A673 (cell line): ENCODE measurements at regions not wholly inside any gene's neighbourhood (a gene's known extent, or its start where the extent isn't known, plus 50 kb on each side); places are given as distances from the start of the nearest gene placed in this dataset.

Source experiments
- CTCF ChIP-seq: fragments of 300-800, 200-600 bp; sonication (generic); conservative IDR thresholded peaks from 2 replicates; pipeline ENCODE4 v1.5.1; 2017; ENCODE audit warnings: low read depth, mild to moderate bottlenecking, antibody characterized with exemption, low read length, moderate library complexity, mixed read lengths
- EZH2 ChIP-seq: fragments of 200-600 bp; sonication (generic); IDR thresholded peaks from 2 replicates; pipeline ENCODE4 v1.6.1; 2017; ENCODE audit warnings: borderline replicate concordance, low read depth, mild to moderate bottlenecking, mixed read lengths, antibody characterized with exemption, low read length; ENCODE audit not compliant: poor library complexity, severe bottlenecking

DNA sequence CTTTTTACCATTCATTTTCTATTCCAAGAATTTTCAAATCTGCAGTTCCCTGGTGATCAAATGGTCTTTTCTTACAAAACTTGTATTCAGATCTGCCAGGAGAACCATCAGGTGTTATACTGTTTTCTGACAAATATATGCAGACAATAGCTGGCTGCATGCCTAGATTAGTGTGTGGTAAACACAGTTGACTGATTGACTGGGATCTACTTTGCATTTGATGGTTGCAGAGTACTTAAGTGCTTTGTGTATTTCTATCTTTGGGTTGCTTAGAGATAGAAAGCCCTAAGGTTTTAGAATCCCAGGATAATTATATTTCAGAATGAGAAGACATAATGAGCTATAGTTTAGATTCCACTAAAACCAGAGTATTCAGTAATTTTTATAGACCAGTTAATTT lies 102.0 kb upstream of the CHODL start:
- TF ChIP-seq CTCF (no peak), EZH2 (no peak)
